K562 (cell line): ENCODE measurements at regions not wholly inside any gene's neighbourhood (a gene's known extent, or its start where the extent isn't known, plus 50 kb on each side); places are given as distances from the start of the nearest gene placed in this dataset.

ENCODE experiments used
- CREB1 ChIP-seq, 2 experiments: sonication (generic) in 1 of 2; formaldehyde crosslinking in 1 of 2; IDR thresholded peaks; 2 replicates each; pipeline versions ENCODE4 v1.6.1 to v1.8.0; 2012 to 2022; ENCODE audit warnings: inconsistent platforms in 1 of 2, mild to moderate bottlenecking in 1 of 2, missing genetic modification reagents in 1 of 2, moderate library complexity in 1 of 2
- NR1H2 ChIP-seq: sonication (generic); formaldehyde crosslinking; IDR thresholded peaks from 2 replicates; pipeline ENCODE4 v1.4.0; 2020; ENCODE audit warnings: mild to moderate bottlenecking, missing genetic modification reagents
- POLR2A ChIP-seq: fragments of 450-650 bp; conservative IDR thresholded peaks from 2 replicates; pipeline ENCODE4 v1.6.1; 2016
- YY1 ChIP-seq, 3 experiments: IDR thresholded peaks; 2 replicates each; pipeline ENCODE4 v1.6.1; 2011; ENCODE audit warnings: low read length in 2 of 3, mild to moderate bottlenecking in 2 of 3, moderate library complexity in 2 of 3, borderline replicate concordance in 1 of 3, control low read depth in 1 of 3, low read depth in 1 of 3; ENCODE audit not compliant: insufficient read depth in 3 of 3, insufficient replicate concordance in 2 of 3, control insufficient read depth in 1 of 3, insufficient read length in 1 of 3; ENCODE audit errors: extremely low read depth in 1 of 3
- ZBTB33 ChIP-seq: sonication (generic); formaldehyde crosslinking; IDR thresholded peaks from 2 replicates; pipeline ENCODE4 v1.8.1; 2023; ENCODE audit warnings: mild to moderate bottlenecking, missing genetic modification reagents

- TF ChIP-seq POLR2A (no peak), ZBTB33 (CRISPR knock-in tag) (no peak), CREB1 (IDR thresholded peaks at IDR 0.05) (no peak), CREB1 (CRISPR knock-in tag; IDR thresholded peaks at IDR 0.05) (no peak), NR1H2 (CRISPR knock-in tag) (no peak), YY1 (IDR thresholded peaks at IDR 0.05; ENCODE audit: borderline replicate concordance in 1 of 3, control insufficient read depth in 1 of 3, extremely low read depth in 1 of 3, insufficient read depth in 3 of 3, insufficient read length in 1 of 3, insufficient replicate concordance in 2 of 3, low read depth in 1 of 3, low read length in 2 of 3) (no peak)
These were observed 225.1 kb downstream of the TFCP2L1 start for GRCh38 chr2:121059651-121060649.
